SK-N-SH (cell line): ENCODE measurements at regions not wholly inside any gene's neighbourhood (a gene's known extent, or its start where the extent isn't known, plus 50 kb on each side); places are given as distances from the start of the nearest gene placed in this dataset.

ENCODE experiments used
- CTCF ChIA-PET: fragments of 300-600, 350-600 bp; formaldehyde crosslinking; extraction: SDS; loops from one replicate; lab custom pipeline; 2021; lab: Yijun Ruan, JAX
- POLR2A ChIA-PET: fragments of 350-600 bp; sonication (Branson Sonifier 250); formaldehyde crosslinking; extraction: SDS; loops from one replicate; lab custom pipeline; 2020; ENCODE audit warnings: antibody characterized with exemption, inconsistent platforms; lab: Yijun Ruan, JAX
- DNase-seq: peaks from one replicate; pipeline ENCODE4 v3.0.0; 2012
- H2AFZ ChIP-seq: fragments of 200-600 bp; sonication (generic); 2 replicates; pipeline ENCODE4 v1.8.1; 2016; ENCODE audit warnings: antibody characterized with exemption, mild to moderate bottlenecking, low read depth
- H3F3A ChIP-seq: fragments of 200-600 bp; sonication (generic); replicated peaks from 2 replicates; pipeline ENCODE3; 2016; ENCODE audit warnings: antibody characterized with exemption, mild to moderate bottlenecking; ENCODE audit not compliant: insufficient read depth
- H3K27ac ChIP-seq, 2 experiments: fragments of 200-500 bp in 1 of 2; fragments of 200-600 bp in 1 of 2; sonication (Bioruptor generic) in 1 of 2; sonication (generic), shearing (Covaris generic) in 1 of 2; 2 replicates each; pipeline versions ENCODE4 v1.5.1 to v1.6.1; 2014 to 2016; ENCODE audit warnings: low read depth in 2 of 2, inconsistent platforms in 1 of 2, low read length in 1 of 2, mild to moderate bottlenecking in 1 of 2, mixed read lengths in 1 of 2
- H3K27me3 ChIP-seq: fragments of 200-600 bp; sonication (generic), shearing (Covaris generic); 2 replicates; pipeline ENCODE4 v1.6.1; 2016; ENCODE audit warnings: mixed run types; ENCODE audit not compliant: insufficient read depth
- H3K36me3 ChIP-seq, 2 experiments: fragments of 200-500 bp in 1 of 2; fragments of 200-600 bp in 1 of 2; sonication (Bioruptor generic) in 1 of 2; sonication (generic) in 1 of 2; replicated peaks in 1 of 2; 2 replicates each; pipeline versions ENCODE3 to v1.5.1; 2014 to 2016; ENCODE audit warnings: low read length in 1 of 2, mild to moderate bottlenecking in 1 of 2; ENCODE audit not compliant: insufficient read depth in 2 of 2, control insufficient read depth in 1 of 2
- H3K4me1 ChIP-seq, 2 experiments: fragments of 200-500 bp in 1 of 2; fragments of 200-600 bp in 1 of 2; sonication (Bioruptor generic) in 1 of 2; sonication (generic), shearing (Covaris generic) in 1 of 2; 2 replicates each; pipeline versions ENCODE4 v1.5.1 to v1.6.1; 2014 to 2016; ENCODE audit warnings: low read depth in 1 of 2, low read length in 1 of 2, mixed run types in 1 of 2; ENCODE audit not compliant: insufficient read depth in 2 of 2, control insufficient read depth in 1 of 2
- H3K4me2 ChIP-seq: fragments of 200-600 bp; sonication (generic), shearing (Covaris generic); 2 replicates; pipeline ENCODE4 v1.6.1; 2017; ENCODE audit warnings: mixed run types
- H3K4me3 ChIP-seq, 2 experiments: fragments of 200-500 bp in 1 of 2; fragments of 200-600 bp in 1 of 2; sonication (Bioruptor generic) in 1 of 2; sonication (generic), shearing (Covaris generic) in 1 of 2; 2 replicates each; pipeline versions ENCODE4 v1.5.1 to v1.8.1; 2014 to 2016; ENCODE audit warnings: low read depth in 2 of 2, inconsistent platforms in 1 of 2, low read length in 1 of 2, mild to moderate bottlenecking in 1 of 2, mixed read lengths in 1 of 2, moderate library complexity in 1 of 2
- H3K79me2 ChIP-seq: fragments of 200-600 bp; sonication (generic); 2 replicates; pipeline ENCODE4 v1.8.1; 2017; ENCODE audit warnings: mild to moderate bottlenecking; ENCODE audit not compliant: insufficient read depth
- H3K9ac ChIP-seq: fragments of 200-600 bp; sonication (generic); 2 replicates; pipeline ENCODE4 v1.6.1; 2017; ENCODE audit warnings: mixed run types
- H3K9me2 ChIP-seq: fragments of 200-600 bp; sonication (generic); 2 replicates; pipeline ENCODE4 v1.6.1; 2017; ENCODE audit warnings: mixed run types
- H3K9me3 ChIP-seq: fragments of 200-600 bp; sonication (generic); 2 replicates; pipeline ENCODE4 v1.6.1; 2017; ENCODE audit warnings: mixed run types, mild to moderate bottlenecking, moderate library complexity
- H4K20me1 ChIP-seq: fragments of 200-600 bp; sonication (generic); 2 replicates; pipeline ENCODE4 v1.6.1; 2017; ENCODE audit warnings: mild to moderate bottlenecking, mixed run types; ENCODE audit not compliant: insufficient read depth
- EZH2phosphoT487 ChIP-seq: fragments of 200-600 bp; sonication (generic); IDR thresholded peaks from 2 replicates; pipeline ENCODE4 v1.6.1; 2017; ENCODE audit warnings: low read depth, mixed run types, mild to moderate bottlenecking, antibody characterized with exemption, moderate library complexity, borderline replicate concordance
- FOSL2 ChIP-seq: IDR thresholded peaks from 2 replicates; pipeline ENCODE4 v1.4.0; 2012; ENCODE audit warnings: low read depth, mild to moderate bottlenecking, moderate library complexity, borderline replicate concordance
- FOXJ3 ChIP-seq: sonication (generic); formaldehyde crosslinking; IDR thresholded peaks from 2 replicates; pipeline ENCODE4 v1.5.1; 2020; ENCODE audit warnings: mild to moderate bottlenecking, missing genetic modification reagents
- JUND ChIP-seq: IDR thresholded peaks from 2 replicates; pipeline ENCODE4 v1.4.0; 2012
- MEF2A ChIP-seq: IDR thresholded peaks from 2 replicates; pipeline ENCODE4 v1.4.0; 2012; ENCODE audit warnings: low read depth, borderline replicate concordance
- MXI1 ChIP-seq: IDR thresholded peaks from 2 replicates; pipeline ENCODE4 v1.6.1; 2012; ENCODE audit warnings: mild to moderate bottlenecking, low read depth, low read length, improper control_type of control experiment
- NFIC ChIP-seq: IDR thresholded peaks from 2 replicates; pipeline ENCODE4 v1.4.0; 2012; ENCODE audit warnings: borderline replicate concordance
- RXRA ChIP-seq: IDR thresholded peaks from 2 replicates; pipeline ENCODE4 v1.4.0; 2012; ENCODE audit warnings: low read depth, mild to moderate bottlenecking, borderline replicate concordance
- TCF12 ChIP-seq: IDR thresholded peaks from 2 replicates; pipeline ENCODE4 v1.4.0; 2012
- TEAD4 ChIP-seq: IDR thresholded peaks from 2 replicates; pipeline ENCODE4 v1.4.0; 2012; ENCODE audit warnings: mild to moderate bottlenecking, borderline replicate concordance; ENCODE audit not compliant: insufficient read depth
- YY1 ChIP-seq: IDR thresholded peaks from 2 replicates; pipeline ENCODE4 v1.4.0; 2012; ENCODE audit warnings: low read depth, mild to moderate bottlenecking
- WGBS: methylation state at CpG from one replicate; pipeline ENCODE4 v1.1.6; 2017; ENCODE audit warnings: low lambda C conversion rate; 5-methylcytosine and 5-hydroxymethylcytosine counted together
- TF ChIP-seq, protein P1 (sequence below): IDR thresholded peaks from 2 replicates; pipeline ENCODE4 v1.4.0; 2012; ENCODE audit warnings: low read depth, borderline replicate concordance
- TF ChIP-seq, protein P2 (sequence below): IDR thresholded peaks from 2 replicates; pipeline ENCODE4 v1.6.1; 2012; ENCODE audit warnings: mild to moderate bottlenecking, low read depth, low read length, moderate library complexity
- TF ChIP-seq, protein P3 (sequence below): fragments of 150-350 bp; IDR thresholded peaks from 2 replicates; pipeline ENCODE4 v1.6.1; 2016; ENCODE audit warnings: mild to moderate bottlenecking, low read depth, low read length

DNA sequence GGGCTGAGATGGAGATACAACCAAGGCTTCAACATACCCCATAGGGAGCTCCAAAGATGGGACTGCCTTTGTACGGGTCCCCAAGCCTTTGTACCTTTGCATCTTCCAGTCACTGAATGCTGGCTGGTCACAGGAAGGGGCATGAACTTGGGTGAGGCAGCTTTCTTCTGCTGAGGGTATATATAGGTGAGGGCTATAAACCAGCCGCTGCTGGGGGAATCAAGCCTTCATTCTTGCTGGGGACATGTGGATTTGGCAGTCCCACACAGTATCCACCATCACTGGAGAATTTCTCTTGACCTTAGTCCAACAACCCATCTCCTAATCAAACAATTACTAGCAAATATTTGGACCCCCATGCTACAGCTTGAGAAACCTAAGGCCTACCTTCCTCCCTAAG lies 61.7 kb downstream of the CCDC185 start:
- H2AFZ ChIP-seq, result no peak overlapping the region
- no peaks in the 10 kb centered on the region for H3K4me1 ChIP-seq
- ChIA-PET POLR2A (no interaction called here), CTCF (interaction anchor here (1.5 kb wide), 1 partner anchor 331 kb away, joined by 3 read pairs; no protein-coding TSS in a partner anchor)
- no peak for DNase-seq
- no peak overlapping the region for H3K4me3 ChIP-seq
- H3K36me3 ChIP-seq, result no peaks in the 10 kb centered on the region
- no peaks in the 10 kb centered on the region for H4K20me1 ChIP-seq
- H3K9ac ChIP-seq, result no peak overlapping the region
- 0 out of 2 replicates have a peak, but pooled peaks cover 3% of the 10 kb centered on the region for H3K27me3 ChIP-seq
- no peaks in the 10 kb centered on the region for H3K79me2 ChIP-seq
- no peaks in the 10 kb centered on the region for H3K9me3 ChIP-seq
- H3K27ac ChIP-seq, result no peak overlapping the region
- no peak for TF ChIP-seq NFIC
- TF ChIP-seq FOXJ3, result no peak
- TF ChIP-seq, protein P1, sequence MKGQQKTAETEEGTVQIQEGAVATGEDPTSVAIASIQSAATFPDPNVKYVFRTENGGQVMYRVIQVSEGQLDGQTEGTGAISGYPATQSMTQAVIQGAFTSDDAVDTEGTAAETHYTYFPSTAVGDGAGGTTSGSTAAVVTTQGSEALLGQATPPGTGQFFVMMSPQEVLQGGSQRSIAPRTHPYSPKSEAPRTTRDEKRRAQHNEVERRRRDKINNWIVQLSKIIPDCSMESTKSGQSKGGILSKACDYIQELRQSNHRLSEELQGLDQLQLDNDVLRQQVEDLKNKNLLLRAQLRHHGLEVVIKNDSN, result no peak
- TF ChIP-seq MXI1, result no peak
- TF ChIP-seq MEF2A, result no peak
- no peak for TF ChIP-seq TCF12
- no peak for TF ChIP-seq TEAD4
- TF ChIP-seq, protein P2, sequence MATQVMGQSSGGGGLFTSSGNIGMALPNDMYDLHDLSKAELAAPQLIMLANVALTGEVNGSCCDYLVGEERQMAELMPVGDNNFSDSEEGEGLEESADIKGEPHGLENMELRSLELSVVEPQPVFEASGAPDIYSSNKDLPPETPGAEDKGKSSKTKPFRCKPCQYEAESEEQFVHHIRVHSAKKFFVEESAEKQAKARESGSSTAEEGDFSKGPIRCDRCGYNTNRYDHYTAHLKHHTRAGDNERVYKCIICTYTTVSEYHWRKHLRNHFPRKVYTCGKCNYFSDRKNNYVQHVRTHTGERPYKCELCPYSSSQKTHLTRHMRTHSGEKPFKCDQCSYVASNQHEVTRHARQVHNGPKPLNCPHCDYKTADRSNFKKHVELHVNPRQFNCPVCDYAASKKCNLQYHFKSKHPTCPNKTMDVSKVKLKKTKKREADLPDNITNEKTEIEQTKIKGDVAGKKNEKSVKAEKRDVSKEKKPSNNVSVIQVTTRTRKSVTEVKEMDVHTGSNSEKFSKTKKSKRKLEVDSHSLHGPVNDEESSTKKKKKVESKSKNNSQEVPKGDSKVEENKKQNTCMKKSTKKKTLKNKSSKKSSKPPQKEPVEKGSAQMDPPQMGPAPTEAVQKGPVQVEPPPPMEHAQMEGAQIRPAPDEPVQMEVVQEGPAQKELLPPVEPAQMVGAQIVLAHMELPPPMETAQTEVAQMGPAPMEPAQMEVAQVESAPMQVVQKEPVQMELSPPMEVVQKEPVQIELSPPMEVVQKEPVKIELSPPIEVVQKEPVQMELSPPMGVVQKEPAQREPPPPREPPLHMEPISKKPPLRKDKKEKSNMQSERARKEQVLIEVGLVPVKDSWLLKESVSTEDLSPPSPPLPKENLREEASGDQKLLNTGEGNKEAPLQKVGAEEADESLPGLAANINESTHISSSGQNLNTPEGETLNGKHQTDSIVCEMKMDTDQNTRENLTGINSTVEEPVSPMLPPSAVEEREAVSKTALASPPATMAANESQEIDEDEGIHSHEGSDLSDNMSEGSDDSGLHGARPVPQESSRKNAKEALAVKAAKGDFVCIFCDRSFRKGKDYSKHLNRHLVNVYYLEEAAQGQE, result no peak
- no peak for TF ChIP-seq FOSL2
- TF ChIP-seq JUND, result no peak
- TF ChIP-seq, protein P3, sequence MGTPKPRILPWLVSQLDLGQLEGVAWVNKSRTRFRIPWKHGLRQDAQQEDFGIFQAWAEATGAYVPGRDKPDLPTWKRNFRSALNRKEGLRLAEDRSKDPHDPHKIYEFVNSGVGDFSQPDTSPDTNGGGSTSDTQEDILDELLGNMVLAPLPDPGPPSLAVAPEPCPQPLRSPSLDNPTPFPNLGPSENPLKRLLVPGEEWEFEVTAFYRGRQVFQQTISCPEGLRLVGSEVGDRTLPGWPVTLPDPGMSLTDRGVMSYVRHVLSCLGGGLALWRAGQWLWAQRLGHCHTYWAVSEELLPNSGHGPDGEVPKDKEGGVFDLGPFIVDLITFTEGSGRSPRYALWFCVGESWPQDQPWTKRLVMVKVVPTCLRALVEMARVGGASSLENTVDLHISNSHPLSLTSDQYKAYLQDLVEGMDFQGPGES, result no peak
- no peak for TF ChIP-seq RXRA
- H3F3A ChIP-seq, result no peaks in the 10 kb centered on the region
- WGBS, result 18% methylated on average over 2 of the region's 2 CpGs
- no peaks in the 10 kb centered on the region for H3K9me2 ChIP-seq
- H3K4me2 ChIP-seq, result no peak overlapping the region

DNA sequence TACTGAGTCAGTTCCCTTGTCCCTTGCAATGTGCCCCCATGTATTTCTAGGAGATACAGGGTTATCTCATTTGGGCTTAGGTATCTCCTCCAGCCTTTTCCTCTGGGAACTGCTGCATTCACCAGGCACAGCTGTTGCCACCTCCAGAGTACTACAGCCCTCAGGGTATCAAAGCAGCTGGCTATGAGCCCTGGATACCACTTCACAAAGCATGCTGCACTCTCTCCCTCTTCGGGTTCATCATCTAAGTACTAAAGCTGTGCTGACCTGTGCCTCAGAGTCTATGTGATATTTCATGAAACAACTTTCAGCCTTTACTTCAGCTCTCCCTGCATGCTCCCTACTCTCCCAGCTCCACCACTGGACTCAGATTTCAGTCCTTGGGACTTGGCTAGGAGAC lies 62.3 kb downstream of the CCDC185 start:
- TF ChIP-seq EZH2phosphoT487, result no peak
- no peak for TF ChIP-seq YY1
- TF ChIP-seq, protein P1, result no peak
- Histone ChIP-seq H3K36me3 (no peaks in the 10 kb centered on the region), H2AFZ (no peak overlapping the region), H3K79me2 (no peaks in the 10 kb centered on the region), H3K9me3 (no peaks in the 10 kb centered on the region), H3K9ac (no peak overlapping the region), H3K4me1 (no peaks in the 10 kb centered on the region), H3K9me2 (no peaks in the 10 kb centered on the region), H3K4me3 (no peak overlapping the region), H3F3A (no peaks in the 10 kb centered on the region), H3K27me3 (0 out of 2 replicates have a peak, but pooled peaks cover 3% of the 10 kb centered on the region), H3K27ac (no peak overlapping the region), H4K20me1 (no peaks in the 10 kb centered on the region), H3K4me2 (no peak overlapping the region)
- 8% methylated on average over 1 of the region's 1 CpG for WGBS
- DNase-seq, result no peak
- POLR2A ChIA-PET, result no interaction called here
- CTCF ChIA-PET, result no interaction called here
